ENCODE measurements at regions not wholly inside any gene's neighbourhood (a gene's known extent, or its start where the extent isn't known, plus 50 kb on each side); places are given as distances from the start of the nearest gene placed in this dataset.

DNA sequence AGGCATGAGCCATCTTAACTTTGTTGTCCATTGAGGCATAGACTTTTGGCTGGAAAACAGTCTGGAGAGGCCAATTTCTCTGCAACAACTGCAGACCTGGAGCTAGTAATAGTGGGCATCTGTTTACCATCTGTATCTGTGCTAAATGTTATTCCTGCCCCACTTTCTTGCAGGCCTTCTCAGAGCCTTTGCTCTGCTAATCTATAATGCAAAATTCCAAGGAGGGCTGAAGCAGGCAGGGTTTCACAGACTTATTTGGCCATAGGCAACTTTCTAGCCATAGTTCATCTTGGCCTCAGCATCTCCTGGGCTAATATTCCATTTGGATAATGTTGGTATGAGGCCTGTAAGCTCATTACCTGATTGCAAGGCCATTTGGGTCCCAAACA lies 124.5 kb upstream of the CSF3R start:
- no peak overlapping the region for H3K27ac ChIP-seq
- no peak for DNase-seq
- no peak overlapping the region for H3K4me3 ChIP-seq
- no peaks in the 10 kb centered on the region for H3K36me3 ChIP-seq (ENCODE audit: low read depth, missing control alignments)
- no peaks in the 10 kb centered on the region for H3K9me3 ChIP-seq
- intact Hi-C loops (cut with DNase I; ENCODE audit: low total_unique reads) = no loop called here
- H3K27me3 ChIP-seq = no peaks in the 10 kb centered on the region
- no peaks in the 10 kb centered on the region for H3K4me1 ChIP-seq
- TF ChIP-seq, protein P1, sequence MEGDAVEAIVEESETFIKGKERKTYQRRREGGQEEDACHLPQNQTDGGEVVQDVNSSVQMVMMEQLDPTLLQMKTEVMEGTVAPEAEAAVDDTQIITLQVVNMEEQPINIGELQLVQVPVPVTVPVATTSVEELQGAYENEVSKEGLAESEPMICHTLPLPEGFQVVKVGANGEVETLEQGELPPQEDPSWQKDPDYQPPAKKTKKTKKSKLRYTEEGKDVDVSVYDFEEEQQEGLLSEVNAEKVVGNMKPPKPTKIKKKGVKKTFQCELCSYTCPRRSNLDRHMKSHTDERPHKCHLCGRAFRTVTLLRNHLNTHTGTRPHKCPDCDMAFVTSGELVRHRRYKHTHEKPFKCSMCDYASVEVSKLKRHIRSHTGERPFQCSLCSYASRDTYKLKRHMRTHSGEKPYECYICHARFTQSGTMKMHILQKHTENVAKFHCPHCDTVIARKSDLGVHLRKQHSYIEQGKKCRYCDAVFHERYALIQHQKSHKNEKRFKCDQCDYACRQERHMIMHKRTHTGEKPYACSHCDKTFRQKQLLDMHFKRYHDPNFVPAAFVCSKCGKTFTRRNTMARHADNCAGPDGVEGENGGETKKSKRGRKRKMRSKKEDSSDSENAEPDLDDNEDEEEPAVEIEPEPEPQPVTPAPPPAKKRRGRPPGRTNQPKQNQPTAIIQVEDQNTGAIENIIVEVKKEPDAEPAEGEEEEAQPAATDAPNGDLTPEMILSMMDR (IDR thresholded peaks at IDR 0.05) = no peak
- no peak for TF ChIP-seq POLR2A (IDR thresholded peaks at IDR 0.05)

GRCh38 chr1:36606641-36607262 lies 124.0 kb upstream of the CSF3R start:
- DNase-seq = no peak
- H3K4me1 ChIP-seq = no peaks in the 10 kb centered on the region
- no peaks in the 10 kb centered on the region for H3K36me3 ChIP-seq (ENCODE audit: low read depth, missing control alignments)
- H3K9me3 ChIP-seq = no peaks in the 10 kb centered on the region
- intact Hi-C loops (cut with DNase I; ENCODE audit: low total_unique reads) = no loop called here
- no peaks in the 10 kb centered on the region for H3K27me3 ChIP-seq
- WGBS, 2 donors = 83 to 84% methylated on average over 12 of the region's 12 CpGs
- H3K4me3 ChIP-seq = no peak overlapping the region
- no peak for TF ChIP-seq POLR2A (IDR thresholded peaks at IDR 0.05)
- TF ChIP-seq, protein P1 (IDR thresholded peaks at IDR 0.05) = no peak
- no peak overlapping the region for H3K27ac ChIP-seq

DNA sequence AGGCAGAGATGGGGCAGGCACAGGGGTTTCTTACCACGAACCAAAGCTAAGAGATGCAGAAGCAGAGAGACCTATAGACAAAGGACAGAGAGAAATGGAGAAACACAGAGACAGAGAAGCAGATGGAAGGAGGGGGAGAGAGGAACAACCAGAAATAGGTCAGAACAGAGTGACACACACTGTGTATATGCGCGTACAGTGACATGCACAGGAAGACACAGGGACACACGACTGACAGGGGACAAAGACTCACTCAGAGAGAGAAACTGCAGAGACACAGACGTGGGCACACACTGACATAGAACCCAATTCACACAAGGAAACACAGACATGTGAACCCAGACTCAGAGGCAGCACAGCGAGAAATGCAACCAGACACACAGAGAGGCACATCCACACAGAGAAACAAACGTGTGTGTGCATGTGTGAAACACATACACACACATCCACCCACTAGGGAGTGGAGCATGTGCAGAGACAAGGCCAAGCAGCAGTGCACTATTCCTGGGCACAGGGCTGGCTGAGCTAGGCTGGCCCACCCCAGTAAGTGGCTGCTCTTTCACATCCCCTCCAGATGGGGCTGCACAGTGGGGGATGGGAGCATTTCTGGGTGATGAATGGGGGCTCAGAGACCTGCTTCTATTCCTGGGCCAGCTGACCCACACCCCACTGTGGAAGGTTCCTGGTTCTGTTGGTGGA lies 123.4 kb upstream of the CSF3R start:
- intact Hi-C loops (cut with DNase I; ENCODE audit: low total_unique reads) = no loop called here
- Histone ChIP-seq H3K36me3 (ENCODE audit: low read depth, missing control alignments) (no peaks in the 10 kb centered on the region), H3K4me3 (no peak overlapping the region), H3K27ac (no peak overlapping the region), H3K9me3 (no peaks in the 10 kb centered on the region), H3K4me1 (no peaks in the 10 kb centered on the region), H3K27me3 (no peaks in the 10 kb centered on the region)
- WGBS, 2 donors = 60 to 82% methylated on average over 7 of the region's 7 CpGs
- DNase-seq = no peak
- TF ChIP-seq, protein P1 (IDR thresholded peaks at IDR 0.05) = no peak
- no peak for TF ChIP-seq POLR2A (IDR thresholded peaks at IDR 0.05)

- Histone ChIP-seq H3K27me3 (no peaks in the 10 kb centered on the region), H3K4me3 (no peak overlapping the region), H3K4me1 (no peaks in the 10 kb centered on the region), H3K9me3 (no peaks in the 10 kb centered on the region), H3K27ac (no peak overlapping the region), H3K36me3 (ENCODE audit: low read depth, missing control alignments) (no peaks in the 10 kb centered on the region)
- 77 to 87% methylated on average over 3 of the region's 3 CpGs for WGBS, 2 donors
- DNase-seq = no peak
- intact Hi-C loops (cut with DNase I; ENCODE audit: low total_unique reads) = no loop called here
- TF ChIP-seq, protein P1 (IDR thresholded peaks at IDR 0.05) = no peak
- TF ChIP-seq POLR2A (IDR thresholded peaks at IDR 0.05) = no peak
Measured at GRCh38 chr1:36603461-36603860, 120.7 kb upstream of the CSF3R start.

DNA sequence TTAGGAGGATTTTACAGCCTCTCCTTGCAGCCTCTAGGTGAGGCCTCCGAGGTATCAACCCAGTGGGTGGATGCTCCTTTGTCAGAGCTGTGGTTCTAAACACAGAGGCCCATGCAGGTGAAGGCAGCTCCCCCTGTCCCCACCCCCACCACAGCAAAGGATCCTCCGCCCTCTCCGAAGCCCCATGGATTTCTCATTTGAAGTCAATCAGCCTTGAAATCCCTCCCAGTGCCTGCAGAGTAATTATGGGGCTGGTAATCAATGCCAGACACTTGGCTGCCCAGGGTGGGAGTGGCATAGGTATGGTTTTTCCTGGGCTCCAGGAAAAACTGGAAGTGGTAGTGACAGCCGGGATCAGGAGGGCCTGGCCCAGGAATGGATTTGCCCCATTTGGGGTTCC lies 119.5 kb upstream of the CSF3R start:
- TF ChIP-seq, protein P1 (IDR thresholded peaks at IDR 0.05) = no peak
- no peak for TF ChIP-seq POLR2A (IDR thresholded peaks at IDR 0.05)
- Histone ChIP-seq H3K36me3 (ENCODE audit: low read depth, missing control alignments) (no peaks in the 10 kb centered on the region), H3K4me1 (no peaks in the 10 kb centered on the region), H3K27ac (no peak overlapping the region), H3K9me3 (no peaks in the 10 kb centered on the region), H3K4me3 (no peak overlapping the region), H3K27me3 (no peaks in the 10 kb centered on the region)
- DNase-seq = no peak
- intact Hi-C loops (cut with DNase I; ENCODE audit: low total_unique reads) = no loop called here
- 69 to 78% methylated on average over 2 to 4 of the region's 4 CpGs for WGBS, 2 donors

Data from testis (tissue), 2 donors.